ENCODE measurements at regions not wholly inside any gene's neighbourhood (a gene's known extent, or its start where the extent isn't known, plus 50 kb on each side); places are given as distances from the start of the nearest gene placed in this dataset.

DNA sequence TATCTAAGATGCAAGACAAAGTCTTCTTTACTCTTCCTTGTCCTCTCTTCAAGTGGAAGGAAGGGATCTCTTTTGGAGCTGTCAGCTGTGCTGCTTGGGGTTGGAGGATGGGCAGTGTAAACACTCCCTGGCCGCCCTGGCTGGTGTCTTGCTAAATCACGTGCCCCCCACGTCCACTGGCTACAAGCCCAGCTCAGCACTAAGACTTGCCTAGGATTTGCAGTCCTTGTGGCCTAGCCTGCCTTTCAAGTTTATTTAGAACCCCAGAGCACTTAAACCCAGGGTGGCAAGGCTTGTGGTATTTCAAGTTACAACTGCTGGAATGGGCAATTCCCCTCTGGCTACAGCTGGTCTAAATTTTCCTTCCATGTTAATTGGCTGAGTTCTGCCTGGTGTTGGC lies 272.4 kb upstream of the MYO3A start:
- no peak overlapping the region for H3K27ac Mint-ChIP-seq
- peaks cover 2% of the 10 kb centered on the region for H3K9me3 Mint-ChIP-seq
- H3K4me3 Mint-ChIP-seq = no peak overlapping the region
- DNase-seq = no peak
- ChIA-PET CTCF (no interaction called here), POLR2A (no interaction called here)
- no peaks in the 10 kb centered on the region for H3K36me3 Mint-ChIP-seq (ENCODE audit: low read depth)
- no peaks in the 10 kb centered on the region for H3K27me3 Mint-ChIP-seq
- H3K4me1 Mint-ChIP-seq = no peaks in the 10 kb centered on the region

DNA sequence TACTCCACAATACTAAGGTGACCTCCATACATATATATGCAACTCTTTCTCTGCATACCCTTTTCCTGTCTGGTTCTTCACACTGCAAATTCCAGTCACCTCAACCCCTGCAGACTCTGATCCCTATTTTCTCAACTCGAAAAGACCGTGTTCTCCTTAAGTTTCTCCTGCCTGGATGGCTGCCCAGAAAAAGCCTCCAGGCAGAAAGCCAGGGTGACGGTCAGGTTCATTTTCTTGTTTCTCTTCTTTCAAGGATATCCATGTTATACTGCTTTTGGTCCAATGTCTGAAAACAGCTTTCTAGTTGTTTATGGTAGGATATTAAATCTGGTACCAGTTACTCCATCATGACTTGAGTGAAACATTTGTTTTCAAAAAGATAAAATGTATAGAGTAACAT lies 267.8 kb upstream of the MYO3A start:
- Mint-ChIP-seq H3K4me1 (no peaks in the 10 kb centered on the region), H3K27ac (no peak overlapping the region), H3K4me3 (no peak overlapping the region), H3K9me3 (peaks cover 2% of the 10 kb centered on the region), H3K27me3 (no peaks in the 10 kb centered on the region), H3K36me3 (ENCODE audit: low read depth) (no peaks in the 10 kb centered on the region)
- DNase-seq = no peak
- CTCF ChIA-PET = no interaction called here
- POLR2A ChIA-PET = no interaction called here

- Mint-ChIP-seq H3K27ac (no peak overlapping the region), H3K27me3 (no peaks in the 10 kb centered on the region), H3K4me3 (no peak overlapping the region), H3K9me3 (peaks cover 6% of the 10 kb centered on the region), H3K4me1 (no peaks in the 10 kb centered on the region), H3K36me3 (ENCODE audit: low read depth) (no peaks in the 10 kb centered on the region)
- DNase-seq = no peak
- ChIA-PET POLR2A (no interaction called here), CTCF (no interaction called here)
These were observed 258.8 kb upstream of the MYO3A start for GRCh38 chr10:25675204-25675603.

- H3K36me3 Mint-ChIP-seq (ENCODE audit: low read depth) = no peaks in the 10 kb centered on the region
- ChIA-PET POLR2A (no interaction called here), CTCF (no interaction called here)
- no peak overlapping the region for H3K27ac Mint-ChIP-seq
- DNase-seq = no peak
- H3K27me3 Mint-ChIP-seq = no peaks in the 10 kb centered on the region
- H3K4me3 Mint-ChIP-seq = no peak overlapping the region
- H3K9me3 Mint-ChIP-seq = peaks cover 6% of the 10 kb centered on the region
- H3K4me1 Mint-ChIP-seq = no peaks in the 10 kb centered on the region
These were observed 258.4 kb upstream of the MYO3A start for GRCh38 chr10:25675615-25676014.

DNA sequence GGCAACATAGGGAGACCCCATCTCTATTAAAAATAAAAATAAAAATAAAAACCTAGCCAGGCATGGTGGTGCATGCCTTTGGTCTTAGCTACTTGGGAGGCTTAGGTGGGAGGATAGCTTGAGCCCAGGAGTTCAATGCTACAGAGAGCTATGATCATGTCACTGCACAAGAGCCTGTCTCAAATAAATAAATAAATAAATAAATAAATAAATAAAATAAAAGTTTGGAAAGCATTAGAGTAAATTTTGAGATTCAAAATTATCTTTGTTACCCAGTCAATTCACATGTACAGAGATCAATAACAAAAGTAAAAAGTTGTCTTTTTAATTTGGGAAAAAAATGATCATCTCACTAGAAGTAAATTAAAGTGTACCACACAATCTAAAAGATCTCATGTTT lies 255.8 kb upstream of the MYO3A start:
- Mint-ChIP-seq H3K27me3 (no peaks in the 10 kb centered on the region), H3K4me1 (no peaks in the 10 kb centered on the region), H3K9me3 (peaks cover 6% of the 10 kb centered on the region)

DNA sequence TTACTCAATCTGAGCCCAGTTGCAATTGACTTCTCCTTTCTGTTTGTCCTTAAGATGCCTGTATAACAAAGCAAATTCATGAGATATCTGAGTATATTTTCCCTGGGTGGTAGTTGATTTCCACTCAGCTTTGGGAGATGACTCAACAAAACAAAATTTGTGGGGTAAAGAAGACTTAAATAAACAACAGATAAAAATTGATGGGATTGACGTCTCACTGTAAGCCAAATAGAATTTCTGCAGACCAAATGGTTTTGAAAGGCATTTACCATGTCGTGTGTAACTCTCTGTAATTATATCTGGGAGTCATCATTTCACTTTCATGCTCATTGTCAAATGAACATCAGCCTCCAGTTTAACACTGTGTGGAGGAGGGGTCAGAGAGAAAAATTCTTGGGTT lies 255.4 kb upstream of the MYO3A start:
- Mint-ChIP-seq H3K9me3 (peaks cover 6% of the 10 kb centered on the region), H3K27me3 (no peaks in the 10 kb centered on the region), H3K4me1 (no peaks in the 10 kb centered on the region), H3K36me3 (ENCODE audit: low read depth) (no peaks in the 10 kb centered on the region), H3K27ac (no peak overlapping the region), H3K4me3 (no peak overlapping the region)
- CTCF ChIA-PET = no interaction called here
- no peak for DNase-seq
- POLR2A ChIA-PET = no interaction called here

More for the DNA sequence above, 255.8 kb upstream of the MYO3A start:
- no peak overlapping the region for H3K27ac Mint-ChIP-seq
- H3K4me3 Mint-ChIP-seq = no peak overlapping the region
- CTCF ChIA-PET = no interaction called here
- POLR2A ChIA-PET = no interaction called here
- no peak for DNase-seq
- no peaks in the 10 kb centered on the region for H3K36me3 Mint-ChIP-seq (ENCODE audit: low read depth)

- POLR2A ChIA-PET = interaction anchor here (0.6 kb wide), 1 partner anchor 264 kb away, joined by 3 read pairs; no protein-coding TSS in a partner anchor
- H3K27me3 Mint-ChIP-seq = no peaks in the 10 kb centered on the region
- no peak overlapping the region for H3K27ac Mint-ChIP-seq
- no peak for DNase-seq
- no peaks in the 10 kb centered on the region for H3K36me3 Mint-ChIP-seq (ENCODE audit: low read depth)
- H3K9me3 Mint-ChIP-seq = no peaks in the 10 kb centered on the region
- CTCF ChIA-PET = no interaction called here
- H3K4me1 Mint-ChIP-seq = no peaks in the 10 kb centered on the region
- H3K4me3 Mint-ChIP-seq = no peak overlapping the region
These were observed 251.7 kb upstream of the MYO3A start for GRCh38 chr10:25682203-25682851.

DNA sequence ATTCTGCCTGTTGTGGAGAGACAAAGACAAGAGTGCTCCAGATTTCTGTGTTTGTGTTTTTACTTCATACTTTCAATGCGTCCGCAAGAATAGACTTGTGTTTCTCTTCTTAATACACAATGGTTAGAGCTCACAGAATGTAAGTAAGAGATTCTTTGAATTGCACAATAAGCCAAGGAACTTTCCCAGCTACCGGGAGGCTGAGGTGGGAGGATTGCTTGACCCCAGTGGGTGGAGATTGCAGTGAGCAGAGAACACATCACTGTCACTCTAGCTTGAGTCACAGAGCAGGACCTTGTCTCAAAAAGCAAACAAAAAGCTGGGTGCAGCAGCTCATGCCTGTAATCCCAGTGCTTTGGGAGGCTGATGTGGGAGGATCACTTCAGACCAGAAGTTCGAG lies 250.7 kb upstream of the MYO3A start:
- H3K9me3 Mint-ChIP-seq = no peaks in the 10 kb centered on the region
- no peaks in the 10 kb centered on the region for H3K36me3 Mint-ChIP-seq (ENCODE audit: low read depth)
- no peak overlapping the region for H3K27ac Mint-ChIP-seq
- H3K4me3 Mint-ChIP-seq = no peak overlapping the region
- POLR2A ChIA-PET = no interaction called here
- no peaks in the 10 kb centered on the region for H3K27me3 Mint-ChIP-seq
- no peak for DNase-seq
- CTCF ChIA-PET = no interaction called here
- no peaks in the 10 kb centered on the region for H3K4me1 Mint-ChIP-seq

GRCh38 chr10:25687521-25687920 lies 246.5 kb upstream of the MYO3A start:
- no peaks in the 10 kb centered on the region for H3K4me1 Mint-ChIP-seq
- no peaks in the 10 kb centered on the region for H3K27me3 Mint-ChIP-seq
- DNase-seq = no peak
- H3K27ac Mint-ChIP-seq = no peak overlapping the region
- H3K9me3 Mint-ChIP-seq = no peaks in the 10 kb centered on the region
- ChIA-PET POLR2A (no interaction called here), CTCF (no interaction called here)
- no peak overlapping the region for H3K4me3 Mint-ChIP-seq
- no peaks in the 10 kb centered on the region for H3K36me3 Mint-ChIP-seq (ENCODE audit: low read depth)

GRCh38 chr10:25689346-25690100 lies 244.5 kb upstream of the MYO3A start:
- DNase-seq = no peak
- Mint-ChIP-seq H3K4me3 (no peak overlapping the region), H3K9me3 (no peaks in the 10 kb centered on the region), H3K27me3 (no peaks in the 10 kb centered on the region), H3K36me3 (ENCODE audit: low read depth) (no peaks in the 10 kb centered on the region), H3K4me1 (no peaks in the 10 kb centered on the region), H3K27ac (no peak overlapping the region)
- POLR2A ChIA-PET = no interaction called here
- CTCF ChIA-PET = no interaction called here

DNA sequence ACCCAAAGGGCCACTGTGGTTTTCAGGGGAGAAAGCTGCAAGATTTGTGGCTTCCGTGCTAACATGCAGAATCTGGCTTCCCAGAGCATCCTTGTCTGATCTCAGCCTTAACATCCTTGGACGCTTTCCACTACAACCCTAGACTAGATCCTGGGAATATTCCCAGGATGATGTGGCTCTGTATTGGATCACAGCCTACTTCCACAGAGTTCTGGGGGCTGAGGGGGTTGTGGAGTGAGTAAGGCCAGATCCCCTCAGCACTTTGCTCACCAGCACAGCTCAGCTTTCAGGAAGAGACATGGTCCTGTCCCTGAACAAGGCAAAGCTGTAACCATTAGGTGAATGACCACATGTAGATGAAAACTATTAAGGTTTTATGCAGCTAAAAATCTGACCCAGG lies 241.3 kb upstream of the MYO3A start:
- DNase-seq = no peak
- ChIA-PET CTCF (no interaction called here), POLR2A (no interaction called here)
- Mint-ChIP-seq H3K27ac (no peak overlapping the region), H3K9me3 (no peaks in the 10 kb centered on the region), H3K4me1 (no peaks in the 10 kb centered on the region), H3K4me3 (no peak overlapping the region), H3K27me3 (peaks cover 3% of the 10 kb centered on the region), H3K36me3 (ENCODE audit: low read depth) (no peaks in the 10 kb centered on the region)

DNA sequence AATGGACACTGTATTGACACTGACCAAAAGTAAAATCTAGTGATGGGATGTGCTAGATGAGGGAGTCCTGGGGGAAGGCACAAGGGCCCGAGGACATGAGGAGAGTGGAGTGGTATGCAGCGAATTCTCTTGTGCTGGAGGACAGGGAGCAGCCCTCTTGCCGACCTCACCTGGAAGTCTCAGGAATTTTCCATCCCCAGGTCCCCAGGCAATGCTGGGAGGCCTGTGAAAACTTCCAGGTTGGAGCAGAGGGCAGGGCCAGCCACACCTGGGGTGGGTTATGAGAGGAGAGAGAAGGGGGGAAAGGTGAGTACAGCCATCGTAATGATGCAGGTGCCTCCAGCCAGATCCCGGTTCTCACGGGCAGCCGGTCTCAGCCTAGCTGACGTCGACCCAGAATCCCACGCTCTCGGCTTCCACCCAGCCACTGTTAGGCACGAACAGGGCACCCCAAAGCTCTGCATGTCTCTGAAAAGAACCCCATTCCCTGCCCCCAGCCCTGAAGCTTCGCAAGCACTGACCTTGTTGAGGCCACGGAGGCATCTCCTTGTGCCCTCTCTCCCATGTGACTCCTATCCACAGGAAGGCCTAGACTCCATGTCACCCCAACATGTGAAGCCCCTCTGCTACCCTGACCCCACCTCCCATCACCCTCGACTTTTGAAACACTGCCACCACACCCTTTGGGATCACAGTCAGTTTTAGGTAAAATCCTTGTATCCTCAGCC lies 239.7 kb upstream of the MYO3A start:
- Mint-ChIP-seq H3K27ac (no peak overlapping the region), H3K4me1 (no peaks in the 10 kb centered on the region), H3K9me3 (no peaks in the 10 kb centered on the region), H3K36me3 (ENCODE audit: low read depth) (no peaks in the 10 kb centered on the region), H3K27me3 (peaks cover 3% of the 10 kb centered on the region), H3K4me3 (no peak overlapping the region)
- ChIA-PET POLR2A (no interaction called here), CTCF (no interaction called here)
- no peak for DNase-seq

DNA sequence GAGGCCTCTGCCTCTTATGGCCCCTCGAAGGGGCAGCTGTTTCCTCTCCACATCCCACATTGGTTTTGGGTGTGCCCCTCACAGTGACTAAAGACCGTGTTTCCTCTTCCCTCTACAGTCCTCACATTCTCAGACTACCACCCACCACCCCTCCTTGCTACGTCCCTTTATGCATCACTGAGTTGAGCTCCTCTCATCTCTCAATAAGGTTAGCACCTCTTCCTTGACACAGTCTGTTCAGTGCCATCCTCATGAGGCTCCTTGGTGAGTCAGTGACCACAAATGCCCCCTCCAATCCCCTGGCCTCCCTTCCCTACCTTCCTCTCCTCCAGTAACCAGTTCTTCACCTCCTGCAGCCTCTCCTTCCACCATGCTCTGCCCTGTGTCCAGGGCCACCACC lies 239.1 kb upstream of the MYO3A start:
- DNase-seq = no peak
- POLR2A ChIA-PET = no interaction called here
- H3K36me3 Mint-ChIP-seq (ENCODE audit: low read depth) = no peaks in the 10 kb centered on the region
- H3K4me3 Mint-ChIP-seq = no peak overlapping the region
- no peaks in the 10 kb centered on the region for H3K4me1 Mint-ChIP-seq
- H3K9me3 Mint-ChIP-seq = no peaks in the 10 kb centered on the region
- CTCF ChIA-PET = no interaction called here
- no peak overlapping the region for H3K27ac Mint-ChIP-seq
- H3K27me3 Mint-ChIP-seq = peaks cover 3% of the 10 kb centered on the region

- no peak overlapping the region for H3K4me3 Mint-ChIP-seq
These were observed 238.4 kb upstream of the MYO3A start for GRCh38 chr10:25695586-25695985.

More at GRCh38 chr10:25695586-25695985, 238.4 kb upstream of the MYO3A start:
- CTCF ChIA-PET = no interaction called here
- H3K4me1 Mint-ChIP-seq = no peaks in the 10 kb centered on the region
- H3K27ac Mint-ChIP-seq = no peak overlapping the region
- POLR2A ChIA-PET = no interaction called here
- H3K36me3 Mint-ChIP-seq (ENCODE audit: low read depth) = no peaks in the 10 kb centered on the region
- no peak for DNase-seq
- H3K27me3 Mint-ChIP-seq = peaks cover 3% of the 10 kb centered on the region
- H3K9me3 Mint-ChIP-seq = no peaks in the 10 kb centered on the region
